ENCODE measurements at regions not wholly inside any gene's neighbourhood (a gene's known extent, or its start where the extent isn't known, plus 50 kb on each side); places are given as distances from the start of the nearest gene placed in this dataset.
"Not testable (repeated sequence)": the region's sequence is repeated elsewhere in the genome, so short reads cannot be mapped to it uniquely, and the experiment has no call there.

GRCh38 chr4:37555322-37555721, 130.9 kb downstream of the RELL1 start:
- no peak overlapping the region for H3K9ac ChIP-seq (ENCODE audit: low read depth, low read length)
- peaks cover 4% of the 10 kb centered on the region; the same call in 1 of the 2 replicates for H3K9me3 ChIP-seq (ENCODE audit: insufficient read depth, low read depth, low read length)
- no peaks in the 10 kb centered on the region for H3K27me3 ChIP-seq (ENCODE audit: insufficient read depth, low read length)
- H3K4me3 ChIP-seq (ENCODE audit: low read length): no peak overlapping the region
- no peak overlapping the region for H3K27ac ChIP-seq (ENCODE audit: low read length)
- no peaks in the 10 kb centered on the region for H3K4me1 ChIP-seq (ENCODE audit: insufficient read depth, low read length)
- no peaks in the 10 kb centered on the region for H3K36me3 ChIP-seq (ENCODE audit: insufficient read depth, low read depth, low read length)

- H3K36me3 ChIP-seq (ENCODE audit: insufficient read depth, low read depth, low read length); H3K9ac ChIP-seq (ENCODE audit: low read depth, low read length); H3K4me3 ChIP-seq (ENCODE audit: low read length); H3K9me3 ChIP-seq (ENCODE audit: insufficient read depth, low read depth, low read length); H3K27ac ChIP-seq (ENCODE audit: low read length); H3K4me1 ChIP-seq (ENCODE audit: insufficient read depth, low read length); H3K27me3 ChIP-seq (ENCODE audit: insufficient read depth, low read length): not testable (repeated sequence)
Observed at GRCh38 chr4:37549866-37550265, 136.3 kb downstream of the RELL1 start.

GRCh38 chr4:37549041-37549440, 137.1 kb downstream of the RELL1 start:
- Histone ChIP-seq H3K27ac (ENCODE audit: low read length) (no peak overlapping the region), H3K36me3 (ENCODE audit: insufficient read depth, low read depth, low read length) (no peaks in the 10 kb centered on the region), H3K27me3 (ENCODE audit: insufficient read depth, low read length) (no peaks in the 10 kb centered on the region), H3K4me1 (ENCODE audit: insufficient read depth, low read length) (no peaks in the 10 kb centered on the region), H3K4me3 (ENCODE audit: low read length) (no peak overlapping the region), H3K9me3 (ENCODE audit: insufficient read depth, low read depth, low read length) (peaks cover 9% of the 10 kb centered on the region; the same call in 1 of the 2 replicates), H3K9ac (ENCODE audit: low read depth, low read length) (no peak overlapping the region)

- Histone ChIP-seq H3K27me3 (ENCODE audit: insufficient read depth, low read length) (no peaks in the 10 kb centered on the region), H3K27ac (ENCODE audit: low read length) (no peak overlapping the region), H3K9me3 (ENCODE audit: insufficient read depth, low read depth, low read length) (peaks cover 6% of the 10 kb centered on the region; the same call in 1 of the 2 replicates), H3K9ac (ENCODE audit: low read depth, low read length) (no peak overlapping the region), H3K36me3 (ENCODE audit: insufficient read depth, low read depth, low read length) (no peaks in the 10 kb centered on the region), H3K4me3 (ENCODE audit: low read length) (no peak overlapping the region), H3K4me1 (ENCODE audit: insufficient read depth, low read length) (peaks cover 1% of the 10 kb centered on the region)
Observed at GRCh38 chr4:37546586-37546985, 139.6 kb downstream of the RELL1 start.

- Histone ChIP-seq H3K36me3 (ENCODE audit: insufficient read depth, low read depth, low read length) (no peaks in the 10 kb centered on the region), H3K27ac (ENCODE audit: low read length) (no peak overlapping the region), H3K4me1 (ENCODE audit: insufficient read depth, low read length) (peaks cover 20% of the 10 kb centered on the region), H3K27me3 (ENCODE audit: insufficient read depth, low read length) (no peaks in the 10 kb centered on the region), H3K4me3 (ENCODE audit: low read length) (no peak overlapping the region), H3K9ac (ENCODE audit: low read depth, low read length) (no peak overlapping the region), H3K9me3 (ENCODE audit: insufficient read depth, low read depth, low read length) (peaks cover 6% of the 10 kb centered on the region; the same call in 1 of the 2 replicates)
Observed at GRCh38 chr4:37542706-37543105, 143.5 kb downstream of the RELL1 start.

GRCh38 chr4:37541956-37542355, 144.2 kb downstream of the RELL1 start:
- peaks cover 20% of the 10 kb centered on the region for H3K4me1 ChIP-seq (ENCODE audit: insufficient read depth, low read length)
- H3K9me3 ChIP-seq (ENCODE audit: insufficient read depth, low read depth, low read length): peaks cover 2% of the 10 kb centered on the region; the same call in 1 of the 2 replicates
- H3K36me3 ChIP-seq (ENCODE audit: insufficient read depth, low read depth, low read length): no peaks in the 10 kb centered on the region

GRCh38 chr4:37540486-37540885, 145.7 kb downstream of the RELL1 start:
- Histone ChIP-seq H3K4me1 (ENCODE audit: insufficient read depth, low read length) (peaks cover 20% of the 10 kb centered on the region), H3K36me3 (ENCODE audit: insufficient read depth, low read depth, low read length) (no peaks in the 10 kb centered on the region), H3K27me3 (ENCODE audit: insufficient read depth, low read length) (no peaks in the 10 kb centered on the region), H3K4me3 (ENCODE audit: low read length) (peak overlapping the region; percentile 23; the same call in 1 of the 2 replicates), H3K9me3 (ENCODE audit: insufficient read depth, low read depth, low read length) (no peaks in the 10 kb centered on the region), H3K27ac (ENCODE audit: low read length) (no peak overlapping the region), H3K9ac (ENCODE audit: low read depth, low read length) (no peak overlapping the region)

More at GRCh38 chr4:37541956-37542355, 144.2 kb downstream of the RELL1 start:
- no peak overlapping the region for H3K27ac ChIP-seq (ENCODE audit: low read length)
- H3K27me3 ChIP-seq (ENCODE audit: insufficient read depth, low read length): no peaks in the 10 kb centered on the region
- no peak overlapping the region for H3K9ac ChIP-seq (ENCODE audit: low read depth, low read length)
- H3K4me3 ChIP-seq (ENCODE audit: low read length): no peak overlapping the region

GRCh38 chr4:37538931-37539330, 147.2 kb downstream of the RELL1 start:
- no peaks in the 10 kb centered on the region for H3K27me3 ChIP-seq (ENCODE audit: insufficient read depth, low read length)
- H3K9ac ChIP-seq (ENCODE audit: low read depth, low read length): no peak overlapping the region
- H3K9me3 ChIP-seq (ENCODE audit: insufficient read depth, low read depth, low read length): no peaks in the 10 kb centered on the region
- no peak overlapping the region for H3K4me3 ChIP-seq (ENCODE audit: low read length)
- no peak overlapping the region for H3K27ac ChIP-seq (ENCODE audit: low read length)
- H3K36me3 ChIP-seq (ENCODE audit: insufficient read depth, low read depth, low read length): no peaks in the 10 kb centered on the region
- H3K4me1 ChIP-seq (ENCODE audit: insufficient read depth, low read length): peaks cover 20% of the 10 kb centered on the region

GRCh38 chr4:37537484-37537883, 148.7 kb downstream of the RELL1 start:
- Histone ChIP-seq H3K4me3 (ENCODE audit: low read length) (no peak overlapping the region), H3K27ac (ENCODE audit: low read length) (no peak overlapping the region), H3K9ac (ENCODE audit: low read depth, low read length) (no peak overlapping the region), H3K36me3 (ENCODE audit: insufficient read depth, low read depth, low read length) (no peaks in the 10 kb centered on the region), H3K27me3 (ENCODE audit: insufficient read depth, low read length) (no peaks in the 10 kb centered on the region), H3K9me3 (ENCODE audit: insufficient read depth, low read depth, low read length) (no peaks in the 10 kb centered on the region), H3K4me1 (ENCODE audit: insufficient read depth, low read length) (peaks cover 20% of the 10 kb centered on the region)

- H3K36me3 ChIP-seq (ENCODE audit: insufficient read depth, low read depth, low read length): no peaks in the 10 kb centered on the region
Observed at GRCh38 chr4:37535872-37536271, 150.3 kb downstream of the RELL1 start.

GRCh38 chr4:37533286-37534033, 152.7 kb downstream of the RELL1 start:
- H3K9ac ChIP-seq (ENCODE audit: low read depth, low read length): no peak overlapping the region
- no peak overlapping the region for H3K27ac ChIP-seq (ENCODE audit: low read length)
- H3K4me3 ChIP-seq (ENCODE audit: low read length): no peak overlapping the region
- no peaks in the 10 kb centered on the region for H3K27me3 ChIP-seq (ENCODE audit: insufficient read depth, low read length)
- no peaks in the 10 kb centered on the region for H3K36me3 ChIP-seq (ENCODE audit: insufficient read depth, low read depth, low read length)
- no peaks in the 10 kb centered on the region for H3K4me1 ChIP-seq (ENCODE audit: insufficient read depth, low read length)
- H3K9me3 ChIP-seq (ENCODE audit: insufficient read depth, low read depth, low read length): no peaks in the 10 kb centered on the region

More at GRCh38 chr4:37535872-37536271, 150.3 kb downstream of the RELL1 start:
- no peak overlapping the region for H3K4me3 ChIP-seq (ENCODE audit: low read length)
- no peak overlapping the region for H3K9ac ChIP-seq (ENCODE audit: low read depth, low read length)
- peaks cover 12% of the 10 kb centered on the region; the same call in 1 of the 2 replicates for H3K4me1 ChIP-seq (ENCODE audit: insufficient read depth, low read length)
- no peaks in the 10 kb centered on the region for H3K9me3 ChIP-seq (ENCODE audit: insufficient read depth, low read depth, low read length)
- H3K27me3 ChIP-seq (ENCODE audit: insufficient read depth, low read length): no peaks in the 10 kb centered on the region
- H3K27ac ChIP-seq (ENCODE audit: low read length): no peak overlapping the region

GRCh38 chr4:37531151-37531550, 155.0 kb downstream of the RELL1 start:
- Histone ChIP-seq H3K9me3 (ENCODE audit: insufficient read depth, low read depth, low read length) (no peaks in the 10 kb centered on the region), H3K27ac (ENCODE audit: low read length) (no peak overlapping the region), H3K36me3 (ENCODE audit: insufficient read depth, low read depth, low read length) (no peaks in the 10 kb centered on the region), H3K9ac (ENCODE audit: low read depth, low read length) (no peak overlapping the region), H3K4me3 (ENCODE audit: low read length) (no peak overlapping the region), H3K4me1 (ENCODE audit: insufficient read depth, low read length) (no peaks in the 10 kb centered on the region), H3K27me3 (ENCODE audit: insufficient read depth, low read length) (no peaks in the 10 kb centered on the region)

Measured in iPS-20b (cell line).